ENCODE measurements at regions not wholly inside any gene's neighbourhood (a gene's known extent, or its start where the extent isn't known, plus 50 kb on each side); places are given as distances from the start of the nearest gene placed in this dataset.

DNA sequence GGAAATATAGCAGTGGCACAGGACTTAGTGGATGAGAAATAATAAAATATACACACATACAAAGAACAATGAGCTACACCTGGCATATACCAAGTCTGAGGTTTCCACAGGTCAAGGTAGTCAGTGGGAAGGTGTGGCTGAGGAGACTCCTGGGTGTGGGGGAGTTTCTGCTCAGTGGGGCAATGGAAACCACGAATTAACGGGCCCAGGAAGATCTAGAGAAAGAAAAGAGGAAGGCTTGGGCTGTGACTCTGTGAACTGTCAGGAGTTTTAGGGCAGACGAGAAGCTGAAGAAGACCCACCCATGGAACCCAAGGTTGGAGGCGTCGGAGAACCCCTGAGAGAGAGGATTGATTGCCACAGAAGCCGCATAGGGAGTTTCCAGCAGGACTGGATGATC is 196.5 kb downstream of the HERPUD2 start:
- DNase-seq = no peak

DNA sequence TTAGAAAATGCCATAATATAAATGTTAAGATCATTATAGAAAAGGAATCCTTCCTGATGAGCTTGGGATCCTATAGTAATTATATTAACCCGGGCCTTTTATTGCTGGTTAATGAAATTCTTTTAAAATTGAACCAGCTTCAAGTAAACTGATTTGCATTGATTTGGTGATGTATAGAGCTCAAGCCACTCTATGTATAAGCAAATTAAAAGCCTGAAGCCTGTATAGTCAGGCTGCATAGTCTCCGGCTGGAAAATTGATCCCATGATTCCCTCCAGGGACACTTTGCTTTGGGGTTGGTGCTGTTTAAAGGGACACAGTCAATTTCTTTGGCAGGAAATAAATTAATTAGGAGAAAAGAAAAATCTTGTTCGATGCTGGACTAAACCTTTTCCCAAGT is 199.1 kb downstream of the HERPUD2 start:
- no peak for DNase-seq

DNA sequence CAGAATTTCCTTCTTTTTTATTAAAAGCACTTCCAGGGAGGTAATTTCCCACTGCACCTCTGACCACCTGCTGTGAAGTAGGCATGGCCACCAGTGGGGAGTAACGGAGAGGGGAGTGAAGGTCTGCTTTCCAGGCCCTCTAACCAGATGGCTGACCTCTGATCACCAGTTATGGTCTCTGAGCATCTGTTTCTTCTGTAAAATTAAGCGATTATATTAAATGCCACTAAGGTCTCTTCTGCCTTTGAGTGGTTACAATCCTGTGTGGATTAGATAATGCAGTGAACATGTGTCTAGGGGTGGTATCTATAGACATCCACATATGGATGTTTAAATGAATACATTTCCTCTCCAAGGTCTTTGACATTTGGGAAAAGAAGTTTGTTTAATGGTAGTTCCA is 199.6 kb downstream of the HERPUD2 start:
- no peak for DNase-seq

DNA sequence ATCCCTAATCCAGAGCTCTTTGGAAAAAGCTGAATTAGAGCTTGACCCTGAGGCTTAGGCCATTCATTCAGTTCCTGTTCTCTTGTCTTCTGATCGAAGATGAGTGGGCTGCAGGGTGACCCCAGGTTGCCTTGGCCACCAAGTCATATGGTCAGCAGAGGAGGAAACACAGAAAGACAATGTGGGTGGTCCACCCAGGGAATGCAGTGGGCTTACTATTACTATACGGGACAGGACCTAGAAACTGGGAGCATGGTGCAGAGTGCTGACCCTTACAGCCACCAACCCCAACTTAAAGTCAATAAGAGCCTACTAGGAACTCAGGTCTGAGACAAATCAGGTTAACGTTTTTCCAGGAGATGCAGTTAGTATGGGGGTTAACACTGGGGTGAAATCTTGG is 200.5 kb downstream of the HERPUD2 start:
- DNase-seq = no peak

DNA sequence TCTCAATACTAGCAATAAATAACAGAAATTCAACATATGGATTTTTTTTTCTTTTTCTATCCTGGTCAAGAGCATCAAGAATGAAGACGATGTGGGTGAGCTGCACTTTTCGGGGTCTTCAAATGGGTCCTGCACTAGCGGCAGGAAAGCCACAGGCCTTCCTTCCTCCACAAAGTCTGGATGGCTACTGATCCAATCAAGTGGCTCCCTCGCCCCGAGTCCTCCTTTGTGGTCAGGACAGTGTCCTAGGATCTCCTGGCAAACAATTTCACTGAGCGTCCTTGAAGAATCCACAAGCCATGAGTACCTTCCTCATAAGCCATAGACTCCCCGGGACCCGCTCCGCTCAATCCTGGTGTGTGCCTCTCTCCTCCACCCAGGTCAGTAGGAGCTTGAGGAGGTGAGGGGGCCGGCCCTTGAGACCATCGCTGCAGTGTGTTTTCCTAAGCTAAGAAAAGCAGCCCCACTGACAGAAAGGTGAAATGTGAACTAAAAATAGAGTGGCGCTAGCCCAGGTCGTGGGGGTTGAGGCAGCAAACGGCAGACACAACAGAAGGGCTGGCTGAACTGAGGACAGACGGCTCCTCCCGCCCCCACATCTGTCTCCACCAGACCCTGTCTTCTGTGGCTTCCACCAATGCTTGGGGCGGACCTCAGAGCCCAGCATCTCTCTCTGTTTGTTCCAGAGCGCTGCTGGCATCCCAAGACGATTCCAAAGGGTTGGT is 202.3 kb downstream of the HERPUD2 start:
- no peak for DNase-seq

DNA sequence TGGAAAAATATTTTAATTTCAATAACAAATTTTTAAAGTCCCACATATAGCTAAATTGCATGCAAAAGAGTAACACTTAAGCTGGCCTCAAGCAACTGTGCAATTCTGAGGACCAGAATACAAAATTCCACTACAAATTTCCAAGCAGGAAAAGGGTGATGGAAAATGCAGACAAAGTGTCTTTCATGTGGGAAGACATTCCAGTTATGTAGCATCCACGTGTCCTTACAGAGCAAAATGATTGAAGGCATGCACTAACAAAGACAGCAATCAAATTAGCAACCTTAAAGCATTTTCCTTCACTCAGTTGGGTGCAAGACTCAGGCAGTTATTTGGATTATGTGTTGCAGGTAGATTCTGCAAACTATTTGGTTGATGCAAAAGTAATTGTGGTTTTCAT is 203.7 kb downstream of the HERPUD2 start:
- DNase-seq = no peak

DNA sequence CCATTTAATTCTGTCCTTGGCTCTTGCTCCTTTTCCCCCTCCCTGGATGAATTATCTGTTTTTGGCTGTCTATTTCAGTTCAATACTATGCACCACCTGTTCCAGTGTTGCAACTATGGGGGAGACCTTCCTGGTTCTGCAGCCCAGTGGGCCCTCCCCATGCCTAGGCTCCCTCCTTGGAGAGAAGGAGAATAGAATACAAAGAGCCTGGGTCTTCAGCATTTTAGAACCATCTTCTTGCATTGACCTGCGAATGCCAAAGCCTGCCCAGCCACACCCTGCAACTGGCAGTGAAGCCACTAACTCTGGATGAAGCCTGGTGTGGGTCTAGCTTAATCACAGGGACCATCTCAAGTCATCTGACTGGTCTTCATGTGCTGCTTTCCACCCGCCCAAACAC is 207.1 kb downstream of the HERPUD2 start:
- DNase-seq = no peak

DNA sequence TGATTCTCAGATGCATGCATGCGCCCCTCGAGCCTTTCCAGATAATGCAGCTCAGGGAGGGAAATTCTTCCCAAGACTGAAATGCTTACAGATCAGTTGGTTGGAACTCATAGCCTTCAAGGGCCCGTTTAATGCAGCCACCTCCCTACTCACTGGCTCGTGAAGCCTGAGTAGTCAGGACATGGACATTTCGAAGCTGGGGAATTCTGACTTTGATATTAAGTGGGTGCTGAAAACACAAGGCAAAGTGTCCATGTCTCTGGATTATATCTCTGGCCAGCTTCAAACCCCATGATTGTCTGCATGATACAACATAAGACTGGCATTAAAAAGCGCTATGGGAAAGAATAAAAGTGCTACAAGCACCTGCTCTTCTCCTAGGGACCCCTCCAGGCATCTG is 207.5 kb downstream of the HERPUD2 start:
- no peak for DNase-seq

DNA sequence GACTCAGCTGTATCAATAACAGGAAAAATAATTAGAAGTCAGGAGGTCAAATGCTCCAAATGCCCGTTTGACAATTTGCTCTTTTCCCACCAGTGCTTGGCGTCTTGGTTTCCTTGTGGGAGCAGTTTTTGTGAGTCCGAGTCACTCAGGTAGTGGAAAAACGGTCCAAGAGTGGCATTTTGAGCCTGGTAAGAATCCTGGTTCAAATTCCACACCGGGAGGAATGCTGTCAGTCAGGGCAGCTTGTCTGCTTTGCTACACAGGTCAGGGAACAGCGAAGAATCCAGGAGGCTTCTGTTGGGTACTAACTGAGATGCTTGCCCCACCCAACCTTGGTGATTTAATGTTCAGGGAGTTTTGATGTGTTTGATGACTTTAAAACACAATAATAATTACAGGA is 209.5 kb downstream of the HERPUD2 start:
- no peak for DNase-seq

DNA sequence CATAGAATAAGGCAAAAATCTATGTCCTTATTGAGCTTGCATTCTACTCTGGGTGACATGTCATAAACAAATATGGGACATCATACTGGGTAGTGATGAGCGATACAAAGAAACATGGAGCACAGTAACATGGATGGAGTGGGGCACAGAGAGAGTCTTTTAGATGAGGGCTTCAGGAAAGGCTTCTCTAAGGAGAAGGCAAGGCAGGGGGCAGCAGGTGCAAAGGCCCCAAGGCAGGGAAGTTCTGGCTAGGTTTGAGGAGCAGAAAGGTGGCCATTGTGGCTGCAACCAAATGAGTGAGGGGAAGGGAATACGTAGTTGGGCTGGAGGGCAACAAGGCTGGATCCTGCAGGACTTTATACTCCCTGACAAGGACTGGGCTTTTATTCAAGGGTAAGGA is 211.4 kb downstream of the HERPUD2 start:
- no peak for DNase-seq

DNA sequence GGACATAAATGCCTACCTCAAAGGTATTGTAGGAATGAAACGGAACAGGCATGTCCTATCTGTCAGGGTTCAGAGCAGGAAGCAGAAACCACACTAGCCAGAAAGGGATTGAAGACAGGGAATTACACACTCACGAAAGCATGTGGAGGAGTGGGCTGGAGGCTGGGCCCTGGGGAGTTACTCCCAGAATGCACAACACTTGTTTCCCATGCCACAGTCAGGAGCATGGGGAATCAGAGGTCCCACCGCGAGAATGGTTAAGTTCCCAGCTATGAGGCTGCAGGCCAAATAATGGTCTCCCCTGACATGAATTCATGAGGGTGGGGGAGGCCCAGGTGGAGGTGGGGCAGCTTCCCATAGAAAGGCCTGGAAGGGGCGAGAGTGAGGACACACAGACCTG is 212.7 kb downstream of the HERPUD2 start:
- no peak for DNase-seq

DNA sequence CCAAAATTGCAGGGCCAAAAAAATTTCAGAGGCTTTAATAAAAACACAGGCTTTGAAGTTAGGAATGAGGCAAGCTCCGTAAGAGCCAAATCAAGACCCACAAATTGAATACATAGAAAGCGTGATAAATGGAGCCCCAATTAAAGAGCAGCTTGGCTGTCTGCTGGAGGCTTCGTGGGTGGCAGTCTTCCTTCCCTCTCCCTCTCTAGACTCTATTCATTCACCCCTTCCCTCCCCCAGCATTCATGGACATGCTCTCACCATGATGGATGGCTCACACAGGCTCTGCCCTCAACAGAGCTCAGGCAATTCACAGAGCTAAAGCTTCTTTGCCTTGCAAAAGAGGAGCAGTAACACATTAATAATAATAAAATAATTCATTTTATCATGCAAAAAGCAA is 214.1 kb downstream of the HERPUD2 start:
- DNase-seq = no peak

DNA sequence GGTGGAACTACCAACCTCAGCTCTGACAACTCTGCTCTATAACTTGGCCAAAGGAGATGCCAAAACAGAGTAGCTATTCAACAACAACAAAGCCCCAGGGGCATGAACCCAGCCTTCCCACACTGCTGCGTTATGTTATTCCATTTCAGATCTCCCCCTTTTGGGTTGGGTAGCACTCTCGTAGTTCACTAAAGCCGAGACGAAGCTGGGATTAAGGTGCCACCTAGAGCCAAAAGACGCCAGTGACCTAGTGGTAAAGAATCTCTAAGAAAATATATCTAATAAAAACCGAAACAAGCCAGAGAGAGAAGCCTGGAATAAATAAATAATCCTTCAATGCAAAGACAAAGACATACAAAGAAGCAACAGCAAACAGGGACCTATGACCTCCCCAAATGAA is 217.3 kb downstream of the HERPUD2 start:
- DNase-seq = no peak

DNA sequence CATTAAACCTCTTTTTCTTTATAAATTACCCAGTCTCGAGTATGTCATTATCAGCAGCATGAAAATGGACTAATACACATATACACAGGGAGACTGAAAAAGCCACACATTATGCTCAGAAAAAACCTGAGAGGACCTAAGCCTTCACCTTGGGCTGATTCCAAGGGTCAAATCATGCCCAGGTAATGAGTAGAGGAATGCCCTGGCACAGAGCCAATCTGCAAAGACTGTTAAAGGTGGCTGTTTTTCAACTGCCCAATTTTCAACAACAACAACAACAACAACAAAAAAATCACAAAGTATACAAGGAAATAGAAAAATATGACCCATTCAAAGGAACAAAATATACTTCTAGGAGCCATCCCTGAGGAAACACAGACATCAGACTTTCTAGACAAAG is 220.2 kb upstream of the TBX20 start:
- no peak for DNase-seq

DNA sequence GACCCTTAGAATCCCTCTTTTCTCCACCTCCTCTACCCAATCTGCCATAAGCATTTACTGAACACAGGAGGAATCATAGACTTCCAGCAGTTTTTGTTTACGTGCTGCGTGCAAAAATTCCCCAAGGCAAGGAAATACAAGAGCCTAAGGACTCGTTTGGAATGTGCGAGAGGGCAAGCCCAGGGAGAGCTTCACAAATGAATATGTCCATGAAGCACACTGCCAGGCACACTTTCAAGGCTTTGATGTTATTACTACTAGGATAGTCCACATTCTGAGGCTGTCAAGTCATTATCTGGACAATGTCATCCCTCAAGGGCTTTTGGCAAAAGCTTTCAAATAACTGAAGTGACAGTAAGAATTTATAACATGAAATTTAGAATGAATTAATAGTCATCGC is 214.7 kb upstream of the TBX20 start:
- no peak for DNase-seq

DNA sequence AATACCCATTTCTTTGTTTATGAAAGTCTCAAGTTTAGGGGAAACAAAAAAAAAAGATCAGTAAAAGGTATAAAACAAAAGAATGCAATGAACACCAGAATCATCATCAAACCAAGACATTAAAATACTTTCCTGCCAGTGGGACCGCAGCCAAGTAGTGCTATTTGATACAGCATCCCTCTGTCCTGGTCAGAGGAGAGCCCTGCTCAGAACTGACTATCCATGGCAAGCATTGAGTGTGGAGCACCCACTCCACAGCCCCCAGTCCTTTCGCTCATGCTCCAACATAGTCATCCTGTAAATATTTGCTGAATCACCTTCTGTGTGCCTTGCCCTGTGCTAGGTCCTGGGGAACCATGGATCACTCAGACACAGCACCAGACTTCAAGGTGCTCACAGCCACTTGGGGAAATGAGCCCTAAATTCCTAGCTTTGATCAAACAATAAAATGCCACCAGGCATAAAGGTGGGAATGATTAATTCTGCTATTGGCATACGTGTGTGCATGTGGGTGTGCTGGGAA is 213.6 kb upstream of the TBX20 start:
- DNase-seq = no peak

DNA sequence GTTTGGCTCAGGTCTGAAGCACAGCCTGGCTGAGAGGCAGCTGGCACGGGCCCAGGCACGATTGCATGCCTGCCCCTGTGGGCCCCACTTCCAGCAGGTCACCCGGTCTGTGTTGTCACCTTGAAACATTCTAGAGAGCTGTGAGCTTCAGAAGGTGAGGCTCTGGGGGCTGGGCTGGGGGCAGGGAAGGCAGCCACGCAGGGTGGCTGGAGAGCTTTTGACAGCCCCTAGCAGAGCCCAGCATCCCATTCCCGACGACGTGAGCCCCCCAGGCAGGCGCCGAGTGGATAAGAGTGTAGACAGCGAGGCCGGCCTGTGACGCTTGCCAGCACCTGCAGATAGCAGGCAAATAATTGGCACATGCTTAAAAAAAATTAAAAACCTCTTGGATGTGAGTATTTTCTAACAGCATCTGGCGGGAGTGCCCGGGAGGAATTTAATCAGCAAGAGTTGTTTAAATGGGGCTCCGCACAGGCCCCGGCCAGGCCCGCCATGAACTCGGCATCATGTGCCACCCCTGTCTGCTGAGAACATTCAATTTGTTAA is 212.0 kb upstream of the TBX20 start:
- no peak for DNase-seq

DNA sequence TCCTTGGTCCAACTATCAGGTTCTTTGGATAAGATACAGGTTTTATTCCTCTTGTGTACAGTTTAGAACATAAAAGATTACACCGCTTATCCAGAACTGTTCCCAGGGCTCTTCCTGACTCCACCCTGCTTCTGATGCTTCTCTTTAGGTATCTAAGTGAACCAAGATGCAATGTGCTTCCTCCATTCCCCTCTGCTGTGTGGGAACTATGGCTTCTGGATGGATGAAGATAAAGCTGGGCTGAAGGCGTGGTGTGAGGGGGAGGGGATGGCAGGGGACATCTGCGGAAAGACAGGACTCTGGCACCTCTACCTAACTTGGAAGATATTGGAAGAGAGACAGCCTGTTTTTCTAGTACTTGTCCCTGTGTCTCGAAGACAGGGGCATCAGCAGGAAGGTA is 209.9 kb upstream of the TBX20 start:
- DNase-seq = no peak

DNA sequence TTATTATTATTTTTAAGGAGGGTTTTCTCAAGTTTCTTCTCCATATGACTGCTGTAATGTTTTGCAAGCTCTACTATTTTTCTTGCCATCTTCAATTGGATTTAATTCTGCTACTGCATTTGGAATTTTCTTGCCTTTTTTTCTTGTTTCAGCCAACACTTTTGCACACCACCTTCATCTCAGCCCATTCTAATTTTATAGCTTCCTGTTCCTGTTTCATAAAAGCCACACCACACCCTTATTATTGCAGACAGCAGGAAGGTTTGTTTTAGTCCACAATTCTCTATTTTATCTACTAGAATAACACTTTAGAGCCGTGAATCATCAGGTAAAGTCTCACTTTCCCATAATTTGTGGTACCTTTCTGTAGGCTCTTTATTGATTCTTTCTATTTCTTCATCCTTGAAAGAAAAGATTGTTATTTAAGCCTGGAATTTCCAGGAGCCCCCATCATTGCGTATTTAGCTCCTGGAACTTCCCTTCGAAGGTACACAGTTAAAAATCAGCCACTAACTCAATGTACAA is 209.3 kb upstream of the TBX20 start:
- DNase-seq = no peak

DNA sequence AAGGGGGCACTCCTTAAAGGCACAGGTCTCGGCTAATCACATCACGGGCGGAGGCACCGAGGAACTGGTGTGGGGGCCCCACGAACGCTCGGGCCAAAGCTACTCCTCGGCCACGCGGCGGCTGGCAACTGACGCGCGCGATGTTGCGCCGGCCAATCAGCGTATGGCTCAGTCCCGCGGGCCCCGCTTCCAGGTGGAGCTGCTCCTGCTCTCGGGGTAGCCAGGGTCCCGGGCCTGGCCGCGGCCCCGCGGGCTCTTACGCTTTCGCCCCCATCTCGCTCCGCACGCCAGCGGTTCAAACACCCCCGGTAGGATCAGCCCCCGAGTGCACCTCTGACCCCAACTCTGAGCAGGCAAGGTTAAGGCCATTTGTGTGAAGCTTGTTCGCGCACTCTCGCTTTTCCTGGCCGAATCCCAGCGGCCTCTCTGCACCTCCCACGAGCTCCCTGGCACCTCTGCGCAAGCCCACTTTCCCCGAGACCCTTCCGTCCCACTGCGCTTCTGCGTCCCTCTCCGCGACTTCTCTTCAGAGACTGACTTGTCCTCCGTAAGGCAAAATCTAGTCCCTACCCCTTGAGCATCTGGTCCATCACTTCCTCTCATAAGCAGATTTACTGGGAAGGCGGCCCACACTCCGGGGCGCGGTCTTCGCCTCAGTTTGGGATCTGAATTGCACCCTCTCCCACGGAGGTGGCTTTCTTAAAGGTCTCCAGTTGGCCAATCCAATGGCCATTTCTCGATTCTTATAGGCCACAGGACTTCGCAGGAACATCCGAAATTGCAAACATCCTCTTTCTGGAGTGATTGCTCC is 200.9 kb upstream of the TBX20 start:
- DNase-seq = no peak

DNA sequence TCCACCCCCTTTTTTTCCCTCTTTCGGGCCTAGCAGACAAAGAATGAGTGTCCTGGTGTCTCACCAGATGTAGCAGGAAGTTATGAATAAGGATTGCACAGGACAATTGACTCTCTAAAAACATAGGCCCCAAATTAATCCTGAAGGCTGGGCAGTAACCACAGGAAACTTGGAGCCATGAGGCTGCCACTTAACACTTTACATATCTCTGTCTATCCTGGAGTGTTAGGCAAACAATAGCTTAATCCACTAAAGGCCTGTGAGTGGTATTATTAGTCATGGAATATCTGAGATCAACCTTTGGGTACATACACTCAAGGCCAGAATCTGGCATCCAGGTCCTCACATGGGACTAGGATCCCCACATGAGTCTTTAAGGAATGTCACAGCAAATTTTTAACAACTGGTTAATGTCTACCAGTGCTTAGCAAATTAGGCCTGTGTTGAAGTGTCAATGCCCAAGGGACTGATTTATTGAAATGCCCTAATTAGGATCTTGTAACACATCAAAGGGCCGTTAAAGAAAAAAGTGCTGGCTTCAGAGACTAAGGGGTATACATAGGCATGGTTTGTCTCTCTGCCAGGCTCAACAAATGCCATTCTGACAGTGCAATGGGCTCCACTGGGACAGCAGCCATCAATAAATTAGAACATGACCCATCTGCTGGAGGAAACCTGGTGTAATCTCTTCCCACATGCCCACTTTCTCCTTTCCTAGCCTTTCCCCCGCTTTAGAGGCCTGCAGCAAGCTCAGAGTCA is 196.7 kb upstream of the TBX20 start:
- peak; percentile 7 for DNase-seq

DNA sequence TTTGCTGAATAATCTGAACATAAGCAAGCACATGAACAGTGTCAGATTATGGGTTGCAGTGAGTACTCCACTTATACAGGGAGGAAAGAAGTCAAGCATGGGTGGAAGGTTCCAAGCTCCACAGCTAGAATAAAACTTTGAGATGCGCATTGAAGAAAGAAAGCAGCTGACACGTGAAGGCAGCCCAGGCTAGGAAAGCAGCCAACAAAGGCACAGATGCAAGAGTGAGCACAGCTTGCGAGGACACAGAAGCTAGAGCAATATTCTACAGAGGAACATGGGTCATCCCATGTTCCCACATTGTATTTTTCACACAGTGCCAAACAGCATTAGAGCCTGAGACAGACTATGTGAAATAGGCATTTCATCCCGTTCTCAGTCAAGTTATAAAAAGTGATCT is 194.6 kb upstream of the TBX20 start:
- DNase-seq = no peak

DNA sequence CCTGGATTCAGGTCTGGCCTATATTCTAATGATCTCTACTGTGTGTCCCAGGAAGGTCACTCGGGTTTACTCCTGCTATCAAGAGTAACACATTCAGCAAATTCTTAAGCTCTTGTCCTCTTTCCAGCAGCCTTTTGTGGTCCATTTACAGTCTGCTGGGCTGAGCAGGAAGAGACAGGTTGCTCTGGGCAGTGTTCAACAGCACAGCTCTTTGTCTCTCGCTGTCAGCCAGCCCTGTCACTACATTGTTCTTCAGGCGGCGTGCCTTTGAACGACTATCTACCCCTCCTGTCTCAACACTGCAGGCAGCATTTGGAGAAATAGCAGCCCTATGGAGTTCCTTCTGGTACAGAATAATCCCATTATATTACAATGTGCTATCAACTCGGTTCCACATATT is 192.2 kb upstream of the TBX20 start:
- DNase-seq = no peak
